ENCODE measurements at regions not wholly inside any gene's neighbourhood (a gene's known extent, or its start where the extent isn't known, plus 50 kb on each side); places are given as distances from the start of the nearest gene placed in this dataset.

- DNase-seq (ENCODE audit: low spot score): no peak
- FAIRE-seq: no peak
Measured at GRCh38 chr10:36182606-36183005, 540.5 kb upstream of the FZD8 start.

DNA sequence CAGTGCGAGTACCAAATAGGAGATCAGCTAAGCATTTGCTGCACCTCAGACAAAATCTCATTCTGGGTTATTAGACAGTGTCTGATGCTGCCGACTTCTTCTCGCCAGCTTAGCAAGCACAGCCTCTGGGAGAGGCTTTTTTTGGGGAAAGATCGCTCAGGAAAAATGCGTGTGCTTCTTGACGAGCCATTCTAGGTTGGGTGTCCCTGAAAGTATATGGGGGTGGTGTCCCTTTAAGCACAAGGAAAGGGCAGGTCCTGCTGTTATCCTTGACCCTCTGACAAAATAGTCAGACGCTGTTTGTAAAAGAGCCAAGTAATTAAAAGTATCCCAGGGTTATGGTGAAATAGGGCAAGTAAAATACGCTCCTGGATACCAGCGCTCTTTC, 540.1 kb upstream of the FZD8 start:
- FAIRE-seq (no peak), DNase-seq (ENCODE audit: low spot score) (no peak)

DNA sequence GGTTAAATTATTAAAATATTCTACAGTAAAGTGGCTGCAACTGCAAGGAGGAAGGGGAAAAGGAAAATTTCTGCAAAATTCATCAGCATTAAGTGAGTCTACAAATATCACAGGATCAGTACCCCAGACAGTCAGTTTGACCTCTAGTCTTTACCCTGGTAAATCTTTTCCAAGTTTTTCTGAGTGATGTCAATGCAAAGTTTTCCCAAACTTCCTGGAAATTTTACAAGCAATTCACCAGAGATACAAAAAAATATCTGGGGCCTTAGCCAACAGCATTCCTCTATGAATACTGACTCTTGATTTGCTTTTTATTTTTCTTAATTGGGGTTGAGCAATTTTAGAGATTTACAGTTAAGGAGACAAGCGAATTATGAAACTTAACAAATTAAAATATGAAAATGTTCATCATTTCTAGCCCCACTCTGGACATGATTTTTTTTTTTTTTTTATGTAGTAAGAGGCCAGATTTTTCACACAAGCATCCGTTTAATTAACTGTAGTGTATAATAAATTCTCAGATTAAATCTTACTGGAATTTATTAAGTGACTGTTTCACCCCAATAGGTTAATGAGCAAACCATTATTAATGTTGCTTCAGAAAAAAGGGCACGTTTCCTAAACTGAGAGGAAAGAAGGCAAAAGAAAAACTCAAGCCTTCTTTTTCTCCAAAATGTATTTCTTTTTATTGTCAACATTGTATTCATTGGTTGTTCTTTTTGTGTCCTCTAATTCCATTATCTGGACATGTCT, 539.5 kb upstream of the FZD8 start:
- DNase-seq (ENCODE audit: low spot score): no peak

GRCh38 chr10:36178616-36179015, 536.5 kb upstream of the FZD8 start:
- DNase-seq (ENCODE audit: low spot score): no peak
- no peak for FAIRE-seq

More for the DNA sequence above, 539.5 kb upstream of the FZD8 start:
- FAIRE-seq: no peak

DNA sequence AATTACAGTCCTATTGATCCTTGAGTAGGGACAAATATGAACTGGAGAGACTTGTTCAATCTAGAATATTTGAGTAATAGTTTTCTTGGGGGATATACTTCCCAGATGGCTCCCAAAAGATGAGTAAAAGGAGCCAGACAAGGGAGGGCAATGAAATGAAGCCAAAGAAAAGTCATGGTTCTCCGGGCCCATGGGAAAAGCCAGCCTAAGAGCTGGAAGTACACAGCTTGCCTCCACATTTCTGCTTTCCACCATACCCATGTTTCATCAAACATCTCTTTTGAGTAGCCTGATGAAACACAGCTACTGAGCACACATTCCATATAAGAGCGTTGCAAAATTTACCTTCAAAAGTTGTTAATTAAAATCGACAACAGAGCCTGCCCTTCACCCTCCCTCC, 535.0 kb upstream of the FZD8 start:
- DNase-seq (ENCODE audit: low spot score): no peak
- no peak for FAIRE-seq

- FAIRE-seq (no peak), DNase-seq (ENCODE audit: low spot score) (no peak)
Measured at GRCh38 chr10:36175954-36176353, 533.9 kb upstream of the FZD8 start.

DNA sequence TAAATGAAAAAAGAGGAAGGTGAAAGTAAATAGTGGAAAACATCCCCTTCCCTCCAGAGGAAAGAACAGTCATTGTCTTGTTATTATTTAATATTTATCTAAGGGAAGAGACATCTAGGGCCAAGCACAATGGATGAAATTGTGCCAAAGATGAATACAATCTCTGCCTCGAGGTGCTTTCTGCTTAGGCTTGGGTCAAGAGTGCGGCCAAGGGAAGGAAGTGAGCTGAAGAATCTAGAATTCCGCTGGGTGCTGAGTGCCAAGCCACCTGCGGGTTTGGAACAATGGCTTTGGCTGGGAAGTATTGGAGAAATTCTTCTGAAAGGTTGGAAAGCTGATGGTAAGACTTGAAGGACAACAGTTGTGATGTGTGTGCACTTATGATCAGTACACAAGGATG, 531.3 kb upstream of the FZD8 start:
- FAIRE-seq: no peak
- DNase-seq (ENCODE audit: low spot score): no peak

GRCh38 chr10:36171953-36172940, 530.2 kb upstream of the FZD8 start:
- no peak for FAIRE-seq

DNA sequence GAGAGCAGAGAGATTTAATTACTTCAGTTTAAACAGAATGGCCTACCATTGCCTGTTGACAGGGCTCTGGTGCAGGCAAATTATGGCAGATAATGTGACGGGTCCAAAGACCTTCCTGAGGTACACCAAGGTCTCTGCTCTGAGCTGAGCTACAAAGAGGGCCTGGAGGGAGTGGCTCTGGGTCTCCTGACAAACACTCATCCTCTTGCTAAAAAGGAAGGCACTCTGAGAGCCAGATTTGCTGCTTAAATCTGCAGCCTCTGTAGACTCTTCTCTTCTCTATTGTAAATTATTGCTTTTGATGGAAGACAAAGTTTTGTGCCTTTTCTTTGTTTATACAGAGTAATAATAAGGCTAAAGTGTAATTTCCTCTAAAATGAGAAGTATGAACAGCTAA, 529.5 kb upstream of the FZD8 start:
- DNase-seq (ENCODE audit: low spot score) (no peak), FAIRE-seq (no peak)

More at GRCh38 chr10:36171953-36172940, 530.2 kb upstream of the FZD8 start:
- DNase-seq (ENCODE audit: low spot score): peak; percentile 14

DNA sequence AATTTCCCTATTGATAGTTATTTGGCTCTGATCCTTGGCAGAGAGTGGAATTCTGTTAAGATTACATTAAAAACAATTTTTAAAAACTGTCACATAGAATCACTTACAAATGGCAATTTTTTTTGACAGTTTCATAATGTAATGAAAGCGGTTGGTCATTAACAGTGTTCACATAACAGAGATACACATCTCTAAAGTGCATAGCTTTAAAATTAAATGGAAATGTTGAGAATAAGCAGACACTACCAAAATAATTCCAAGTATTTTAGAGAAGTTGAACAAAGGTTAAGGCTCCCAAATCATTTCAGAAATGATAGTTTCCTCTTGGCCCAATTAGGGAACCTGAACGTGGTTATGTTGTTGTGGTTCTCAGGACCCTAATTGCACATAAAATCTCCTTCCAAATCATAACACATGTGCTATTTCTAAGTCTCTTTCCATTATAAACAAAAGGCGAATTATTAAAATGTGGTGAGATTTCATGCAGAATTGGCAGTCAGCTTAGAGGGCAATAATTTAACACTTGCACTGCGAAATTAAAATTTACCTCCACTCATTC, 528.9 kb upstream of the FZD8 start:
- FAIRE-seq (no peak), DNase-seq (ENCODE audit: low spot score) (no peak)

DNA sequence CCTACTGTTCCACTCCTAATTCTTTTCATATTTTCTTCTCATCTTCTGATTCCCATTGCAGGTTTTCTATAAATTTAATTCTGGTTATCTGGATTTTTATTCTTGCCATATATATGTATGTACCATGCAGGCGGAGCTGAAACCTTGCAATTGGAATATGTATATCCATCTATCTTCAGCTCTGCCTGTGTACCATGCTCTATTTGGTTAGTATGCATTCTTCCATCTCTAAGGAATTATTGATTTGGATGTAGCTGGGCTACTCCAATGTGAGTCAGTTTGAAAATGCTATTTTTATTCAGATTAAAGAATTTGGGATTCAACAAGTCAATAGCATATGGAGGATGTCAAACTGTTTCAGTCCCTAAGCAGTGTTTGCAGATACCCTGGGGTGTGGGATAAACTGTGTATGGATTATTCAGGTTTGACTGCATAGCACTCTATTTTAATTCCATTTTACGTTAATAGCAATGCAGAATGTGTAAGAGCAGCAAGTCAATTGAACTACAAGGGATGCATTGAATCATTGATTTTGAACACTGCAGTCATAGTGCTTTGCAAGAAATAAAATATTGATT, 528.1 kb upstream of the FZD8 start:
- FAIRE-seq: no peak

DNA sequence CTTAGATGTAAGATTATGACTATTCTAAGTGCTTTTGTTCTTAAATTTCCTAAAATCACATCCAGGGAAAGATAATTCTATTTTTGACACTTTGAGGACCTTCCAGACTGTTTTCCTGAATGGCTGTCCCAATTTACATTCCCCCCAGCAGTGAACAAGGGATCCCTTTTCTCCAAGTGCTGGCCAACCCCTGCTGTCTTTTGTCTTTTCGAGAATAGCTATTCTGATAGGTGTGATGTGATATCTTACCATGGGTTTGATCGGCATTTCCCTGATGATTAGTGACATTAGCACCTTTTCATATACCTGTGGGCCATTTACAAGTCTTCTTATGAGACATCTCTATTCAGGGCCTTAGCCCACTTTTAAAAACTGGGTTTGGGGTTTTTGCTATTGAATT, 526.7 kb upstream of the FZD8 start:
- FAIRE-seq (no peak), DNase-seq (ENCODE audit: low spot score) (no peak)

More for the DNA sequence above, 528.1 kb upstream of the FZD8 start:
- no peak for DNase-seq (ENCODE audit: low spot score)

- no peak for FAIRE-seq
- no peak for DNase-seq (ENCODE audit: low spot score)
Measured at GRCh38 chr10:36164556-36165504, 522.7 kb upstream of the FZD8 start.

DNA sequence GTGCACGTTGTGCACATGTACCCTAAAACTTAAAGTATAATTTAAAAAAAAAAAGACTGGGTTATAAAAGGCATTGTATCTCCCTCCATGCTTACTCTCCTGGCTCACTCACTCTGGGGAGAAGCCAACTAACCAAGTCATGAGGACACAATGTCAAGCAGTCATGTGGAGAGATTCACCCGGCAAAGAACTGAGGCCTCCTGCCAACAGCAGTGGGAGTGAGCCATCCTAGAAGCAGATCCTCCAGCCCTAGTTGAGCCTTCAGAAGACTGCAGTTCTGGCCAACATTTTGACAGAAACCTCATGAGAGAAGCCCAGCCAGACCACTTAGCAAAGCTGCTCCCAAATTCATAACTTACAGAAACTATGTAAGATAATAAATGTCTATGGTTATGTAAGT, 521.7 kb upstream of the FZD8 start:
- DNase-seq (ENCODE audit: low spot score) (no peak), FAIRE-seq (no peak)

- no peak for DNase-seq (ENCODE audit: low spot score)
- no peak for FAIRE-seq
Measured at GRCh38 chr10:36157486-36157885, 515.4 kb upstream of the FZD8 start.

GRCh38 chr10:36148207-36148606, 506.1 kb upstream of the FZD8 start:
- DNase-seq (ENCODE audit: low spot score) (no peak), FAIRE-seq (no peak)

DNA sequence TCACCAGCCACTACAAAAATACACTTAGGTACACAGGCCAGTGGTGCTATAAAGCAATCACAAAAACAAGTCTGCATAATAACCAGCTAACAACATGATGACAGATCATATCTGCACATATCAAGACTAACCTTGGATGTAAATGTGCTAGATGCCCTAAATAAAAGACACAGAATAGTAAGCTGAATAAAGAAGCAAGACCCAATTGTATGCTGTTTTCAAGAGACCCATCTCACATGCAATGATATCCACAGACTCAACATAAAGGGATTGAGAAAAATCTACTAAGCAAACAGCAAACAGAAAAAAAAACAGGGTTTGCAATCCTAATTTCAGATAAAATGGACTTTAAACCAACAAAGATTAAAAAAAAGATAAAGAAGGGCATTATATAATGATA, 505.4 kb upstream of the FZD8 start:
- FAIRE-seq: no peak

GRCh38 chr10:36141856-36142560, 499.9 kb upstream of the FZD8 start:
- no peak for FAIRE-seq
- DNase-seq (ENCODE audit: low spot score): no peak

More for the DNA sequence above, 505.4 kb upstream of the FZD8 start:
- no peak for DNase-seq (ENCODE audit: low spot score)

DNA sequence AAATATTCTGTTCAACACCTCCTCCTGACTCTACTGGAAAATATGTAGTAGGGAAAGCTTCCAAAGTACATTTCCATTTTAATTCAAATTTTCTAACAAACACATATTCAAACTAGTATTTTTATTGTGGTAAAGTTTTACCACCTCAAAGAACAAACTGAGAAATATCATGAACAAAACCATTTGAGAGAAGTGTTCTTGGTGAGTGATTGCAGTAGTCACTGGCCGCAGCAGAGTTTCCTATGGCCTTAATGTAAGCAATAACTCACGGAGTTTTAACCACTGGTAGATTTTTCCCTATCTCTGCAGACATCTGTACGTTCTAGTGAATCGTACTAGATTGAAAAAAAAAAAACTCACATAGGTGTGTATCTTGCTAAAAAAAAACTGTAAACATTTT, 487.0 kb upstream of the FZD8 start:
- no peak for DNase-seq (ENCODE audit: low spot score)
- no peak for FAIRE-seq

DNA sequence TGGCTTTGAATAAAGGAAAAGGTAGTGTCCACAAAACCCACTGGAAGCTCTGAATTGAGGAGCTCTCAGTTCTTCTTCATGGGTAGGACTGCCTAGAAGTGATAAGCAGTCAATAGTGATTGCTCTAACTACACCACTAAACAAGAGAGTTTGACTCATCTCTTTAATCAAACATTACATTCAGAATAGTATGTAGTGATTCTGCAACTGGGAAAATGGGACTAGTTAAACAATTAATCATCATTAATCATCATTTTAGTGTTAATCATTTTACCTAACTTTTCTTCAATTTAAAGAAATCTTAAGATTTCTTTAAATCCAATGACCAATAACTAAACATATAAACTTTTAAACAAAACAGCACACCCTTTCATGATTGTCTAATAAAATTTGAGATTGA, 484.0 kb upstream of the FZD8 start:
- FAIRE-seq (no peak), DNase-seq (ENCODE audit: low spot score) (no peak)
